HEK293 (cell line): ENCODE measurements at regions not wholly inside any gene's neighbourhood (a gene's known extent, or its start where the extent isn't known, plus 50 kb on each side); places are given as distances from the start of the nearest gene placed in this dataset.

Source experiments
- CTCF ChIA-PET: fragments of 350-600 bp; formaldehyde crosslinking; extraction: SDS; loops from one replicate; lab custom pipeline; 2021; ENCODE audit warnings: antibody characterized with exemption; lab: Yijun Ruan, JAX
- POLR2A ChIA-PET: fragments of 300-600 bp; formaldehyde crosslinking; extraction: SDS; loops from one replicate; lab custom pipeline; 2020; ENCODE audit warnings: antibody characterized with exemption, inconsistent platforms; lab: Yijun Ruan, JAX
- H3K27ac ChIP-seq: fragments of 200-500 bp; sonication (Bioruptor generic); 2 replicates; pipeline ENCODE4 v1.5.1; 2014; ENCODE audit warnings: low read depth, low read length, control low read depth, inconsistent platforms; ENCODE audit errors: extremely low read depth
- H3K36me3 ChIP-seq, 2 experiments: fragments of 200-500 bp in 1 of 2; sonication (Bioruptor generic) in 1 of 2; 1 replicate in 1 of 2; 2 replicates in 1 of 2; pipeline ENCODE4 v1.5.1; 2014 to 2017; ENCODE audit warnings: inconsistent platforms in 2 of 2, low read length in 2 of 2; ENCODE audit not compliant: control insufficient read depth in 2 of 2, insufficient read depth in 1 of 2
- H3K4me1 ChIP-seq: fragments of 200-500 bp; sonication (Bioruptor generic); 2 replicates; pipeline ENCODE4 v1.5.1; 2014; ENCODE audit warnings: mild to moderate bottlenecking, low read length, inconsistent platforms; ENCODE audit not compliant: control insufficient read depth, insufficient read depth
- H3K4me3 ChIP-seq: 2 replicates; pipeline ENCODE4 v1.5.1; 2011; ENCODE audit warnings: low read depth, mild to moderate bottlenecking, control low read depth, low read length, moderate library complexity
- H3K9me3 ChIP-seq: fragments of 200-500 bp; sonication (Bioruptor generic); 2 replicates; pipeline ENCODE4 v1.5.1; 2014; ENCODE audit warnings: low read depth, low read length, inconsistent platforms; ENCODE audit not compliant: control insufficient read depth, insufficient read depth
- EGR2 ChIP-seq: fragments of 450-650 bp; formaldehyde crosslinking; IDR thresholded peaks from 2 replicates; pipeline ENCODE4 v1.5.1; 2016; ENCODE audit warnings: low read depth, missing biosample characterization, missing genetic modification characterization
- GLI2 ChIP-seq: fragments of 450-650 bp; formaldehyde crosslinking; IDR thresholded peaks from 2 replicates; pipeline ENCODE4; 2017; ENCODE audit warnings: missing biosample characterization, missing genetic modification characterization, low read depth, borderline replicate concordance
- GLIS1 ChIP-seq: fragments of 450-650 bp; formaldehyde crosslinking; IDR thresholded peaks from 2 replicates; pipeline ENCODE4 v1.5.1; 2016; ENCODE audit warnings: missing biosample characterization, missing genetic modification characterization
- HOXD13 ChIP-seq: sonication (generic); formaldehyde crosslinking; IDR thresholded peaks from 2 replicates; pipeline ENCODE4 v1.8.0; 2022; ENCODE audit warnings: missing genetic modification reagents, borderline replicate concordance
- KLF8 ChIP-seq: fragments of 450-650 bp; formaldehyde crosslinking; IDR thresholded peaks from 2 replicates; pipeline ENCODE4 v1.5.1; 2016; ENCODE audit warnings: missing biosample characterization, missing genetic modification characterization
- SCRT2 ChIP-seq: fragments of 450-650 bp; formaldehyde crosslinking; IDR thresholded peaks from 2 replicates; pipeline ENCODE4 v1.5.1; 2016; ENCODE audit warnings: missing biosample characterization, missing genetic modification characterization
- ZBTB7A ChIP-seq: fragments of 450-650 bp; formaldehyde crosslinking; IDR thresholded peaks from 2 replicates; pipeline ENCODE4 v1.5.1; 2016; ENCODE audit warnings: low read depth, missing biosample characterization, missing genetic modification characterization
- ZFP37 ChIP-seq: fragments of 450-650 bp; formaldehyde crosslinking; IDR thresholded peaks from 2 replicates; pipeline ENCODE4 v1.5.1; 2016; ENCODE audit warnings: missing biosample characterization, missing genetic modification characterization
- ZFP41 ChIP-seq: fragments of 450-650 bp; formaldehyde crosslinking; IDR thresholded peaks from 2 replicates; pipeline ENCODE4 v1.5.1; 2016; ENCODE audit warnings: missing biosample characterization, missing genetic modification characterization, borderline replicate concordance
- ZNF112 ChIP-seq: fragments of 450-650 bp; formaldehyde crosslinking; IDR thresholded peaks from 2 replicates; pipeline ENCODE4 v1.5.0; 2017; ENCODE audit warnings: missing biosample characterization, missing genetic modification characterization
- ZNF16 ChIP-seq: fragments of 450-650 bp; formaldehyde crosslinking; IDR thresholded peaks from 2 replicates; pipeline ENCODE4 v1.5.1; 2016; ENCODE audit warnings: low read depth, missing biosample characterization, missing genetic modification characterization
- ZNF19 ChIP-seq: fragments of 450-650 bp; formaldehyde crosslinking; IDR thresholded peaks from 2 replicates; pipeline ENCODE4; 2016; ENCODE audit warnings: missing biosample characterization, missing genetic modification characterization, low read depth
- ZNF2 ChIP-seq: fragments of 450-650 bp; formaldehyde crosslinking; IDR thresholded peaks from 2 replicates; pipeline ENCODE4 v1.5.1; 2016; ENCODE audit warnings: missing biosample characterization, missing genetic modification characterization
- ZNF202 ChIP-seq: fragments of 450-650 bp; formaldehyde crosslinking; IDR thresholded peaks from 2 replicates; pipeline ENCODE4 v1.5.1; 2016; ENCODE audit warnings: missing biosample characterization, missing genetic modification characterization, borderline replicate concordance
- ZNF266 ChIP-seq: fragments of 450-650 bp; formaldehyde crosslinking; IDR thresholded peaks from 2 replicates; pipeline ENCODE4 v1.5.1; 2016; ENCODE audit warnings: missing biosample characterization, missing genetic modification characterization, low read depth
- ZNF302 ChIP-seq: fragments of 450-650 bp; formaldehyde crosslinking; IDR thresholded peaks from 2 replicates; pipeline ENCODE4 v1.5.1; 2016; ENCODE audit warnings: missing biosample characterization, missing genetic modification characterization, low read depth
- ZNF324 ChIP-seq: fragments of 450-650 bp; formaldehyde crosslinking; IDR thresholded peaks from 2 replicates; pipeline ENCODE4 v1.5.1; 2016; ENCODE audit warnings: missing biosample characterization, missing genetic modification characterization
- ZNF404 ChIP-seq: fragments of 450-650 bp; formaldehyde crosslinking; IDR thresholded peaks from 2 replicates; pipeline ENCODE4 v1.5.1; 2017; ENCODE audit warnings: missing biosample characterization, missing genetic modification characterization
- ZNF555 ChIP-seq: fragments of 450-650 bp; formaldehyde crosslinking; conservative IDR thresholded peaks from 2 replicates; pipeline ENCODE4 v1.5.1; 2017; ENCODE audit warnings: missing biosample characterization, mild to moderate bottlenecking, missing genetic modification characterization, inconsistent platforms
- ZNF561 ChIP-seq: fragments of 450-650 bp; IDR thresholded peaks from 2 replicates; pipeline ENCODE4 v1.5.1; 2018; ENCODE audit warnings: missing biosample characterization, missing genetic modification characterization, borderline replicate concordance
- ZNF571 ChIP-seq: fragments of 450-650 bp; formaldehyde crosslinking; IDR thresholded peaks from 2 replicates; pipeline ENCODE4 v1.5.0; 2017; ENCODE audit warnings: missing biosample characterization, missing genetic modification characterization
- ZNF623 ChIP-seq: fragments of 450-650 bp; formaldehyde crosslinking; IDR thresholded peaks from 2 replicates; pipeline ENCODE4 v1.5.1; 2016; ENCODE audit warnings: missing biosample characterization, missing genetic modification characterization
- ZNF629 ChIP-seq: fragments of 450-650 bp; formaldehyde crosslinking; IDR thresholded peaks from 2 replicates; pipeline ENCODE4 v1.5.1; 2017; ENCODE audit warnings: missing biosample characterization, missing genetic modification characterization
- ZNF76 ChIP-seq: fragments of 450-650 bp; formaldehyde crosslinking; IDR thresholded peaks from 2 replicates; pipeline ENCODE4; 2016; ENCODE audit warnings: low read depth, missing biosample characterization, missing genetic modification characterization, borderline replicate concordance
- ZNF843 ChIP-seq: fragments of 450-650 bp; formaldehyde crosslinking; IDR thresholded peaks from 2 replicates; pipeline ENCODE4 v1.5.1; 2016; ENCODE audit warnings: missing biosample characterization, missing genetic modification characterization
- ZSCAN30 ChIP-seq: fragments of 450-650 bp; IDR thresholded peaks from 2 replicates; pipeline ENCODE4 v1.5.1; 2018; ENCODE audit warnings: missing biosample characterization, mild to moderate bottlenecking, missing genetic modification characterization, moderate library complexity
- TF ChIP-seq, protein P1 (sequence below): fragments of 450-650 bp; formaldehyde crosslinking; IDR thresholded peaks from 2 replicates; pipeline ENCODE4 v1.5.1; 2017; ENCODE audit warnings: missing biosample characterization, missing genetic modification characterization

DNA sequence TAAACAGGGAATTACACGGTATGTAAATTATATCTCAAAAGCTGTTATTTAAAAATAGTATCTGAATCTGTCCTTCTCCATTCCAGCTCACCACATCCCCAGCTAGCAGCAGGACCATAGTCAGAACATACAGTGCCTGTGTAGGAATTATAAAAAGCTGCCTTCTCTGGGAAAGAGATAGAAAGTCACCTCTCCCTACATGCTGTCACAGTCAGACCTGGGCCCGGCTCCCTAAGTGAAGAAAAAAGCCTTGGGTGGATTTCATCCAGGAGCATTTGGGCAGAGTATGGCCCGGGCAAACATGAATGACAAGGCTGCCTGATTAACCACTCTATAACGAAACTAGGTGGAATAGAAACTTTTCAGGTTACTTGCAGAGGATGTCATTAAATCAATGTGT, 144.1 kb downstream of the CNTN3 start:
- POLR2A ChIA-PET = no interaction called here
- no peaks in the 10 kb centered on the region for H3K9me3 ChIP-seq
- H3K27ac ChIP-seq = no peak overlapping the region
- no peaks in the 10 kb centered on the region for H3K36me3 ChIP-seq
- no peak overlapping the region for H3K4me3 ChIP-seq
- CTCF ChIA-PET = no interaction called here
- H3K4me1 ChIP-seq = no peaks in the 10 kb centered on the region
- TF ChIP-seq GLI2 = no peak
- TF ChIP-seq ZNF16 (tag by site-specific recombination) = no peak

DNA sequence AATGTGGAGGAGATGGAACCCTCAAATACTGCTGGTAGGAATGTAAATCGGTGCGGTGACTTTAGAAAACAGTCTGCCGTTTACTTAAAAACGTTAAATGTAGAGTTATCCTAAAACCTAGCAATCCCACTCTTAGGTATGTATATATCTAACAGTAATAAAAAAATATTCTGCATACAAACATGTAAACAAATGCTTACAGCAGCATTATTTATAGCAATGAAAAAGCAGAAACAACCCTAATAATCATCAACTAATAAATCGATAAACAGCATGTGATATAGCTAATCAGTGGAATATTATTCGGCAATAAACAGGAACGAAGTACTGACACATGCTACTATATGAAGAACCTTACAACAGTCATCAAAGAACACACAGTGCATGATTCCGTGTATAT, 144.7 kb downstream of the CNTN3 start:
- POLR2A ChIA-PET = no interaction called here

DNA sequence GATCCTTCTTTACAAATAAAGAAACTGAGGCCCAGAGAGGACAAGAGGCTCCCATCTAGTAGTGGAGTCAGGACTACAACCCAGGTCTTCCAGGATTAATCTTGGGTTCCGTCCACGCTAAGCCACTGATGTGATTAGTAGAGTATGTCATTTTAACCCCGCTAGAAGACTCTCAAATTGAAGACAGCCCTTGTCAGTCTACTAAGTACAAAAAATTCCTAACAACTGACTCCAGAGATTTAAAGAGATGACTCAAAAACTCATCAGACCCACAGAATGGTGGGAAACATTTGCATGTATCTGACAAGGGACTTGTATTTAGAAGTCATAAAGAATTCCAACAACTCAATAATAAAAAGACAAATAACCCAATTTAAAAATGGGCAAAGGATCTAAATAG, 145.3 kb downstream of the CNTN3 start:
- CTCF ChIA-PET = no interaction called here
- POLR2A ChIA-PET = no interaction called here
- H3K4me1 ChIP-seq = no peaks in the 10 kb centered on the region

More for the DNA sequence above, 144.7 kb downstream of the CNTN3 start:
- Histone ChIP-seq H3K9me3 (no peaks in the 10 kb centered on the region), H3K27ac (no peak overlapping the region)
- no peak for TF ChIP-seq ZNF561 (tag by site-specific recombination)
- no peak for TF ChIP-seq ZNF623
- TF ChIP-seq ZNF302 (tag by site-specific recombination) = no peak
- TF ChIP-seq ZNF571 = no peak
- TF ChIP-seq ZNF266 (tag by site-specific recombination) = no peak
- no peak for TF ChIP-seq ZNF843 (tag by site-specific recombination)
- no peak for TF ChIP-seq ZNF404 (tag by site-specific recombination)
- no peak for TF ChIP-seq ZNF19 (tag by site-specific recombination)
- TF ChIP-seq ZNF202 (tag by site-specific recombination) = no peak
- no peak for TF ChIP-seq ZNF629 (tag by site-specific recombination)
- TF ChIP-seq ZNF76 (tag by site-specific recombination) = no peak
- no peak for TF ChIP-seq KLF8
- no peak for TF ChIP-seq ZNF555
- TF ChIP-seq ZSCAN30 = no peak
- no peak for TF ChIP-seq ZFP41
- TF ChIP-seq ZNF324 (tag by site-specific recombination) = no peak
- TF ChIP-seq, all 188 proteins: peak for 0
- CTCF ChIA-PET = no interaction called here
- no peak overlapping the region for H3K4me3 ChIP-seq
- H3K36me3 ChIP-seq = no peaks in the 10 kb centered on the region
- H3K4me1 ChIP-seq = no peaks in the 10 kb centered on the region

More for the DNA sequence above, 145.3 kb downstream of the CNTN3 start:
- Histone ChIP-seq H3K9me3 (no peaks in the 10 kb centered on the region), H3K27ac (no peak overlapping the region), H3K36me3 (no peaks in the 10 kb centered on the region), H3K4me3 (no peak overlapping the region)
- no peak for TF ChIP-seq SCRT2 (tag by site-specific recombination)
- no peak for TF ChIP-seq HOXD13
- TF ChIP-seq, protein P1, sequence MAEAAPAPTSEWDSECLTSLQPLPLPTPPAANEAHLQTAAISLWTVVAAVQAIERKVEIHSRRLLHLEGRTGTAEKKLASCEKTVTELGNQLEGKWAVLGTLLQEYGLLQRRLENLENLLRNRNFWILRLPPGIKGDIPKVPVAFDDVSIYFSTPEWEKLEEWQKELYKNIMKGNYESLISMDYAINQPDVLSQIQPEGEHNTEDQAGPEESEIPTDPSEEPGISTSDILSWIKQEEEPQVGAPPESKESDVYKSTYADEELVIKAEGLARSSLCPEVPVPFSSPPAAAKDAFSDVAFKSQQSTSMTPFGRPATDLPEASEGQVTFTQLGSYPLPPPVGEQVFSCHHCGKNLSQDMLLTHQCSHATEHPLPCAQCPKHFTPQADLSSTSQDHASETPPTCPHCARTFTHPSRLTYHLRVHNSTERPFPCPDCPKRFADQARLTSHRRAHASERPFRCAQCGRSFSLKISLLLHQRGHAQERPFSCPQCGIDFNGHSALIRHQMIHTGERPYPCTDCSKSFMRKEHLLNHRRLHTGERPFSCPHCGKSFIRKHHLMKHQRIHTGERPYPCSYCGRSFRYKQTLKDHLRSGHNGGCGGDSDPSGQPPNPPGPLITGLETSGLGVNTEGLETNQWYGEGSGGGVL = no peak
- TF ChIP-seq ZNF2 = no peak
- TF ChIP-seq ZFP37 (tag by site-specific recombination) = no peak
- TF ChIP-seq ZNF266 (tag by site-specific recombination) = no peak
- no peak for TF ChIP-seq EGR2
- no peak for TF ChIP-seq ZNF571
- TF ChIP-seq GLIS1 (tag by site-specific recombination) = no peak
- TF ChIP-seq ZNF112 (tag by site-specific recombination) = no peak
- TF ChIP-seq ZBTB7A (tag by site-specific recombination) = no peak
